HL-60 (cell line): ENCODE measurements at regions not wholly inside any gene's neighbourhood (a gene's known extent, or its start where the extent isn't known, plus 50 kb on each side); places are given as distances from the start of the nearest gene placed in this dataset.
"Not testable (repeated sequence)": the region's sequence is repeated elsewhere in the genome, so short reads cannot be mapped to it uniquely, and the experiment has no call there.

Experiments
- DNase-seq, 2 experiments: peaks; one replicate each; pipeline ENCODE4 v3.0.0-alpha.2; 2010 to 2020; ENCODE audit warnings: low read depth in 1 of 2, low spot score in 1 of 2
- H3K27ac ChIP-seq: fragments of 250-450 bp; sonication (Bioruptor Pico); replicated peaks from 2 replicates; pipeline ENCODE4 v1.5.1; 2020; ENCODE audit warnings: mild to moderate bottlenecking, moderate library complexity
- H3K27me3 ChIP-seq: fragments of 250-450 bp; sonication (Bioruptor Pico); 2 replicates; pipeline ENCODE4 v1.5.1; 2021; ENCODE audit warnings: mild to moderate bottlenecking, moderate library complexity; ENCODE audit not compliant: insufficient read depth, poor library complexity, severe bottlenecking
- H3K4me3 ChIP-seq: replicated peaks from 2 replicates; pipeline ENCODE4 v1.5.1; 2011; ENCODE audit warnings: mild to moderate bottlenecking, control low read depth, low read length; ENCODE audit not compliant: insufficient read depth
- GABPA ChIP-seq: IDR thresholded peaks from 2 replicates; pipeline ENCODE4 v1.6.1; 2012; ENCODE audit warnings: low read depth
- POLR2AphosphoS5 ChIP-seq: IDR thresholded peaks from 2 replicates; pipeline ENCODE4 v1.6.1; 2012; ENCODE audit warnings: low read depth
- SPI1 ChIP-seq: IDR thresholded peaks from 2 replicates; pipeline ENCODE4 v1.6.1; 2012; ENCODE audit warnings: low read depth, mild to moderate bottlenecking, borderline replicate concordance
- TF ChIP-seq, protein P1 (sequence below): IDR thresholded peaks from 2 replicates; pipeline ENCODE4 v1.6.1; 2012; ENCODE audit warnings: low read depth; ENCODE audit not compliant: insufficient replicate concordance
- TF ChIP-seq, protein P2 (sequence below): IDR thresholded peaks from one replicate; pipeline ENCODE4 v1.5.1; 2011; ENCODE audit warnings: low read length, control low read depth, inconsistent platforms; ENCODE audit not compliant: insufficient read depth

DNA sequence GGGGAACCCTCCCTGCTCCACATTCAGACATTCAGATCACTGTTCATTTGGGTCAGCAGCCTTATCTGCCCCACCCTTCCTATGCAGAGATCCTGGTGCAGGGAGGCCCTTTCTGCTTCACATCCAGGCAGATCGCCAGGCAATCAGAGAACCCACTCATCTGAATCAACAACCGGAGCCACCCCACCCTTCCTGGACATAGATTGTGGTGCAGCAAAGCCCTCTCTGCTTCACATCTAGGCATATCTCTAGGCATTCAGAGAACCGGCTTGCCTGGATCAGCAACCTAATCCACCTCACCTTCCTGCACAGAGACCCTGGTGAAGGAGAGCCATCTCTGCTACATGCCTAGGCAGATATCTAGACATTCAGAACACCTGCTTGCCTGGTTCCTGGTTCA is 184.5 kb upstream of the CNTNAP5 start:
- Histone ChIP-seq H3K27me3 (no peaks in the 10 kb centered on the region), H3K4me3 (no peak overlapping the region), H3K27ac (no peak overlapping the region)
- TF ChIP-seq, protein P1, sequence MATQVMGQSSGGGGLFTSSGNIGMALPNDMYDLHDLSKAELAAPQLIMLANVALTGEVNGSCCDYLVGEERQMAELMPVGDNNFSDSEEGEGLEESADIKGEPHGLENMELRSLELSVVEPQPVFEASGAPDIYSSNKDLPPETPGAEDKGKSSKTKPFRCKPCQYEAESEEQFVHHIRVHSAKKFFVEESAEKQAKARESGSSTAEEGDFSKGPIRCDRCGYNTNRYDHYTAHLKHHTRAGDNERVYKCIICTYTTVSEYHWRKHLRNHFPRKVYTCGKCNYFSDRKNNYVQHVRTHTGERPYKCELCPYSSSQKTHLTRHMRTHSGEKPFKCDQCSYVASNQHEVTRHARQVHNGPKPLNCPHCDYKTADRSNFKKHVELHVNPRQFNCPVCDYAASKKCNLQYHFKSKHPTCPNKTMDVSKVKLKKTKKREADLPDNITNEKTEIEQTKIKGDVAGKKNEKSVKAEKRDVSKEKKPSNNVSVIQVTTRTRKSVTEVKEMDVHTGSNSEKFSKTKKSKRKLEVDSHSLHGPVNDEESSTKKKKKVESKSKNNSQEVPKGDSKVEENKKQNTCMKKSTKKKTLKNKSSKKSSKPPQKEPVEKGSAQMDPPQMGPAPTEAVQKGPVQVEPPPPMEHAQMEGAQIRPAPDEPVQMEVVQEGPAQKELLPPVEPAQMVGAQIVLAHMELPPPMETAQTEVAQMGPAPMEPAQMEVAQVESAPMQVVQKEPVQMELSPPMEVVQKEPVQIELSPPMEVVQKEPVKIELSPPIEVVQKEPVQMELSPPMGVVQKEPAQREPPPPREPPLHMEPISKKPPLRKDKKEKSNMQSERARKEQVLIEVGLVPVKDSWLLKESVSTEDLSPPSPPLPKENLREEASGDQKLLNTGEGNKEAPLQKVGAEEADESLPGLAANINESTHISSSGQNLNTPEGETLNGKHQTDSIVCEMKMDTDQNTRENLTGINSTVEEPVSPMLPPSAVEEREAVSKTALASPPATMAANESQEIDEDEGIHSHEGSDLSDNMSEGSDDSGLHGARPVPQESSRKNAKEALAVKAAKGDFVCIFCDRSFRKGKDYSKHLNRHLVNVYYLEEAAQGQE: no peak
- TF ChIP-seq SPI1 (no peak), GABPA (no peak), POLR2AphosphoS5 (no peak)
- TF ChIP-seq, protein P2, sequence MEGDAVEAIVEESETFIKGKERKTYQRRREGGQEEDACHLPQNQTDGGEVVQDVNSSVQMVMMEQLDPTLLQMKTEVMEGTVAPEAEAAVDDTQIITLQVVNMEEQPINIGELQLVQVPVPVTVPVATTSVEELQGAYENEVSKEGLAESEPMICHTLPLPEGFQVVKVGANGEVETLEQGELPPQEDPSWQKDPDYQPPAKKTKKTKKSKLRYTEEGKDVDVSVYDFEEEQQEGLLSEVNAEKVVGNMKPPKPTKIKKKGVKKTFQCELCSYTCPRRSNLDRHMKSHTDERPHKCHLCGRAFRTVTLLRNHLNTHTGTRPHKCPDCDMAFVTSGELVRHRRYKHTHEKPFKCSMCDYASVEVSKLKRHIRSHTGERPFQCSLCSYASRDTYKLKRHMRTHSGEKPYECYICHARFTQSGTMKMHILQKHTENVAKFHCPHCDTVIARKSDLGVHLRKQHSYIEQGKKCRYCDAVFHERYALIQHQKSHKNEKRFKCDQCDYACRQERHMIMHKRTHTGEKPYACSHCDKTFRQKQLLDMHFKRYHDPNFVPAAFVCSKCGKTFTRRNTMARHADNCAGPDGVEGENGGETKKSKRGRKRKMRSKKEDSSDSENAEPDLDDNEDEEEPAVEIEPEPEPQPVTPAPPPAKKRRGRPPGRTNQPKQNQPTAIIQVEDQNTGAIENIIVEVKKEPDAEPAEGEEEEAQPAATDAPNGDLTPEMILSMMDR: no peak
- DNase-seq: no peak

DNA sequence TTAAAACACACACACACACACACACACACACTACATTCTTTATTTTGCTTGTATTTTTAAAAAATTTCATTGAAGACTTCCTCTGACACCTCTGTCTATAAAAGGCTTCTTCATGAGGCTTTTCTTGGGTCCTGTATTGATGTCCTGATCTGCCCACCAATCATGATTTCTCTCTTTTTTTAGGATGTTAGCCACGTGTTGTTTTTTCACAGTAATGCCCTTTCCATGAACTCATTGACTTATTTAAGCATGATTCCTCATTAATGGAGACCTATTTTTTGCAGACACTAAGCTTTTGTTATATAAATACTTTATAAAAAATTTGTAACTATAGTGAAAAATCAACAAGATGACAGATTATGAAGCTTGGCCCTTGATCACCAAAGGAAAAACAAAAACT is 173.8 kb upstream of the CNTNAP5 start:
- TF ChIP-seq, protein P2: no peak
- TF ChIP-seq POLR2AphosphoS5 (no peak), SPI1 (no peak), GABPA (no peak)
- TF ChIP-seq, protein P1: no peak
- Histone ChIP-seq H3K27ac (no peak overlapping the region), H3K4me3 (no peak overlapping the region), H3K27me3 (no peaks in the 10 kb centered on the region)
- no peak for DNase-seq

DNA sequence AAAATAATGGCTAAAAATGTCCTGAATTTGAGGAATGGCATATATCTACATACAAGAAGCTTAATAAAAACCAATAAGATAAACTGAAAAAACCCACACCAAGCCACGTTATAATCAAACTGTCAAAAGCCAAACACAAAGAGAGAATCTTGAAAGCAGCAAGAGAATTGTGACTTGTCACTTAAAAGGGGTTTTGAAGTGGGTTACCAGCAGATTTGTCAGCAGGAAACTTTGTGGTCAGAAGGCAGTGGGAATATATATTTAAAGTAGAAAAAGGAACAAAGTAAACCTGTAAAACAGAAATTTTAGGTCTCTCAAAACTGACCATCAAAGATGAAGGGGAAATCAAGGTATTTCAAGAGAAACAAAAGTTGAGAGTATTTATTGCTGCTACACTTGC is 171.9 kb upstream of the CNTNAP5 start:
- no peak for TF ChIP-seq GABPA
- no peak for TF ChIP-seq SPI1
- TF ChIP-seq, protein P1: no peak
- TF ChIP-seq POLR2AphosphoS5: no peak
- no peak for DNase-seq
- no peak overlapping the region for H3K27ac ChIP-seq
- no peaks in the 10 kb centered on the region for H3K27me3 ChIP-seq
- H3K4me3 ChIP-seq: no peak overlapping the region

DNA sequence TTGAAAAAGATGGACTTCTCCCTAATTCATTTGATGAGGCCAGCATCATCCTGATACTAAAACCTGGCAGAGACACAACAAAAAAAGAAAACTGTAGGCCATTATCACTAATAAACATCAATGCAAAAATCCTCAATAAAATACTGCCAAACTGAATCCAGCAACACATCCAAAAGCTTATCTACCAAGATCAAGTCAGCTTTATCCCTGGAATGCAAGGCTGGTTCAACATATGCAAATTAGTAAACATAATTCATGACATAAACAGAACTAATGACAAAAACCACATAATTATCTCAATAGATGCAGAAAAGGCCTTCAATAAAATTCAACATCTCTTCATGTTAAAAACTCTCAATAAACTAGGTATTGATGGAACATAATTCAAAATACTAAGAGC is 166.1 kb upstream of the CNTNAP5 start:
- H3K27me3 ChIP-seq, H3K4me3 ChIP-seq, DNase-seq, H3K27ac ChIP-seq: not testable (repeated sequence)
